HepG2 (cell line): ENCODE measurements at regions not wholly inside any gene's neighbourhood (a gene's known extent, or its start where the extent isn't known, plus 50 kb on each side); places are given as distances from the start of the nearest gene placed in this dataset.

Experiments
- ATAC-seq: fragments of 200-7000 bp; cut with Tn5 transposase; 3 replicates; pipeline ENCODE4 v1.9.1; 2020; ENCODE audit warnings: mild to moderate bottlenecking, moderate library complexity
- BruUV-seq: library from RNA; stranded (reverse); fragments of 400-500 nt; replicated peaks from 2 replicates; lab custom pipeline; 2021; lab: Mats Ljungman, UMichigan
- CTCF ChIA-PET: fragments of 300-600 bp; formaldehyde crosslinking; extraction: SDS; loops from one replicate; lab custom pipeline; 2021; ENCODE audit warnings: low total read pairs, inconsistent platforms, low intra/inter-chr PET ratio; lab: Yijun Ruan, JAX
- POLR2A ChIA-PET: fragments of 350-600 bp; sonication (Branson Sonifier 250); formaldehyde crosslinking; loops from one replicate; lab custom pipeline; 2020; ENCODE audit warnings: antibody characterized with exemption, inconsistent platforms; lab: Yijun Ruan, JAX
- DNase-seq: peaks from one replicate; pipeline ENCODE4 v3.0.0-alpha.2; 2015; ENCODE audit warnings: low spot score
- FAIRE-seq: peaks from 3 replicates; lab custom pipeline; 2011; peaks lifted over from hg19 to GRCh38; lab: Jason Lieb, UNC
- H2AFZ ChIP-seq: one replicate; pipeline ENCODE4 v1.6.1; 2011; ENCODE audit warnings: low read length, inconsistent platforms
- H3K27ac ChIP-seq: fragments of 300-600 bp; 3 replicates; pipeline ENCODE4 v1.8.0; 2011; ENCODE audit warnings: mixed run types, mild to moderate bottlenecking, mixed read lengths, low read length, inconsistent platforms; ENCODE audit not compliant: insufficient read depth; ENCODE audit errors: extremely low read length
- H3K27me3 ChIP-seq, 2 experiments: fragments of 200-600 bp in 1 of 2; 2 replicates in 1 of 2; 3 replicates in 1 of 2; pipeline versions ENCODE4 v1.6.0 to v1.8.0; 2011; ENCODE audit warnings: low read length in 2 of 2, mild to moderate bottlenecking in 2 of 2, moderate library complexity in 2 of 2, inconsistent platforms in 1 of 2; ENCODE audit not compliant: insufficient read depth in 2 of 2, control insufficient read depth in 1 of 2
- H3K36me3 ChIP-seq, 2 experiments: fragments of 200-600 bp in 1 of 2; replicated peaks in 1 of 2; 2 replicates in 1 of 2; 3 replicates in 1 of 2; pipeline versions ENCODE4 v1.5.1 to v1.8.0; 2011; ENCODE audit warnings: low read length in 2 of 2, inconsistent platforms in 1 of 2; ENCODE audit not compliant: insufficient read depth in 2 of 2, control insufficient read depth in 1 of 2
- H3K4me1 ChIP-seq: 2 replicates; pipeline ENCODE4 v1.5.1; 2012; ENCODE audit warnings: low read length, inconsistent platforms; ENCODE audit not compliant: insufficient read depth
- H3K4me2 ChIP-seq: 2 replicates; pipeline ENCODE4 v1.6.0; 2011; ENCODE audit warnings: low read depth, low read length, inconsistent platforms
- H3K4me3 ChIP-seq, 3 experiments: fragments of 200-600 bp in 1 of 3; sonication (generic), shearing (Covaris generic) in 1 of 3; replicated peaks in 1 of 3; 2 replicates each; pipeline ENCODE4 v1.5.1; 2011 to 2016; ENCODE audit warnings: low read length in 3 of 3, inconsistent platforms in 2 of 3, low read depth in 2 of 3, mild to moderate bottlenecking in 2 of 3, control low read depth in 1 of 3, mixed read lengths in 1 of 3; ENCODE audit not compliant: insufficient read depth in 1 of 3
- H3K79me2 ChIP-seq: one replicate; pipeline ENCODE4 v1.6.1; 2011; ENCODE audit warnings: low read length, inconsistent platforms; ENCODE audit not compliant: insufficient read depth
- H3K9ac ChIP-seq: 2 replicates; pipeline ENCODE4 v1.6.0; 2011; ENCODE audit warnings: mild to moderate bottlenecking, low read depth, low read length, inconsistent platforms; ENCODE audit not compliant: insufficient read depth
- H3K9me3 ChIP-seq: 2 replicates; pipeline ENCODE4 v1.5.1; 2012; ENCODE audit warnings: mild to moderate bottlenecking, low read length
- H4K20me1 ChIP-seq: 2 replicates; pipeline ENCODE4 v1.6.0; 2011; ENCODE audit warnings: inconsistent platforms, mild to moderate bottlenecking, low read length, moderate library complexity; ENCODE audit not compliant: insufficient read depth
- CBX2 ChIP-seq, 2 experiments: fragments of 200-600 bp in 1 of 2; sonication (generic); formaldehyde crosslinking in 1 of 2; IDR thresholded peaks; 2 replicates each; pipeline versions ENCODE4 v1.7.0 to v1.8.1; 2018 to 2022; ENCODE audit warnings: low read depth in 2 of 2, low read length in 1 of 2, mild to moderate bottlenecking in 1 of 2, missing genetic modification reagents in 1 of 2
- CERS6 ChIP-seq: sonication (generic); formaldehyde crosslinking; IDR thresholded peaks from 2 replicates; pipeline ENCODE4 v1.5.0; 2020; ENCODE audit warnings: missing genetic modification reagents
- HNF4G ChIP-seq, 2 experiments: sonication (generic) in 1 of 2; formaldehyde crosslinking in 1 of 2; IDR thresholded peaks; 2 replicates each; pipeline versions ENCODE4 v1.4.0 to v1.6.1; 2011 to 2020; ENCODE audit warnings: borderline replicate concordance in 2 of 2, low read depth in 2 of 2, mild to moderate bottlenecking in 2 of 2, low read length in 1 of 2, missing genetic modification reagents in 1 of 2, moderate library complexity in 1 of 2
- PAWR ChIP-seq: sonication (generic); formaldehyde crosslinking; IDR thresholded peaks from 2 replicates; pipeline ENCODE4 v1.4.0; 2020; ENCODE audit warnings: missing genetic modification reagents, mild to moderate bottlenecking, borderline replicate concordance
- THAP9 ChIP-seq: sonication (generic); formaldehyde crosslinking; IDR thresholded peaks from 2 replicates; pipeline ENCODE4; 2020; ENCODE audit warnings: missing genetic modification reagents, mild to moderate bottlenecking, borderline replicate concordance
- ZNF30 ChIP-seq: sonication (generic); formaldehyde crosslinking; IDR thresholded peaks from 2 replicates; pipeline ENCODE4 v1.5.0; 2020; ENCODE audit warnings: mild to moderate bottlenecking, missing genetic modification reagents
- ZNF335 ChIP-seq: sonication (generic); formaldehyde crosslinking; IDR thresholded peaks from 2 replicates; pipeline ENCODE4 v1.4.0; 2020; ENCODE audit warnings: missing genetic modification reagents
- WGBS: methylation state at CpG from one replicate; pipeline ENCODE4 v1.1.6; 2017; ENCODE audit warnings: low lambda C conversion rate; 5-methylcytosine and 5-hydroxymethylcytosine counted together
- in situ Hi-C: cut with HindIII; loops from 2 replicates; pipeline ENCODE4 v1.10.0; 2017; ENCODE audit warnings: low pct_unique_long_range_greater_than_20kb; ENCODE audit not compliant: extremely low pct_ligation_motif_present
- intact Hi-C: fragments of 100-400 bp; cut with micrococcal nuclease; formaldehyde crosslinking; loops from one replicate; pipeline ENCODE4 v1.10.0; 2022; ENCODE audit not compliant: unreplicated experiment

DNA sequence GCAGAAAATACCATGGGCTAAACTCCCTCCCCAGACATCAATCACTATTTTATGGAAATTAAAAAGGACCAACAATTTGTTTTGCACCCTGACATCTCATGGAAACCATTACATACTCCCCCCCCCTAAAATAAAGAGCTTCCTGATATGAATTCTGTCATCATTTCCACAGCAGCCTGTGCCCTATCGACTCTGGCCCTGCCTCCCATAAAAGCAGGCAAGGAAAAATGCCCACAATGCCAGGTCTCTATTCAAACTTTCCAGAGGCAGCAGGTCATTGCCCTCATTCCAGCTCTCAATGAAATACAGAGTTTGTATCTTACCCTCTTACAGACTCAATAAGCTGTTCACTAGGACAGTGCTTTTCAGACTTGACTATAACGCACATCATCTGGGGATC, 254.4 kb upstream of the TANK start (continued):
- TF ChIP-seq PAWR (CRISPR knock-in tag): no peak
- no peak for TF ChIP-seq CBX2 (IDR thresholded peaks at IDR 0.05; ENCODE audit: low read depth, low read length)
- TF ChIP-seq CBX2 (CRISPR knock-in tag; IDR thresholded peaks at IDR 0.05; ENCODE audit: low read depth): no peak

- in situ Hi-C loops (no loop called here), intact Hi-C loops (no loop called here)
- Histone ChIP-seq H3K4me3 (no peak overlapping the region), H3K79me2 (no peaks in the 10 kb centered on the region), H3K4me2 (no peak overlapping the region), H3K9ac (no peak overlapping the region), H4K20me1 (no peaks in the 10 kb centered on the region), H3K36me3 (no peaks in the 10 kb centered on the region), H3K27ac (no peak overlapping the region), H3K4me1 (no peaks in the 10 kb centered on the region), H2AFZ (no peak overlapping the region), H3K9me3 (no peaks in the 10 kb centered on the region), H3K27me3 (no peaks in the 10 kb centered on the region)
- ATAC-seq (no peak), DNase-seq (no peak), FAIRE-seq (no peak)
- CTCF ChIA-PET: no interaction called here
- no TSS peak for BruUV-seq
- POLR2A ChIA-PET: no interaction called here
- 0% methylated on average over 1 of the region's 1 CpG for WGBS
- TF ChIP-seq ZNF335 (CRISPR knock-in tag) (no peak), CERS6 (no peak), ZNF30 (CRISPR knock-in tag) (no peak), THAP9 (CRISPR knock-in tag) (no peak), HNF4G (IDR thresholded peaks at IDR 0.05; ENCODE audit: borderline replicate concordance, low read depth, low read length) (no peak), HNF4G (CRISPR knock-in tag; IDR thresholded peaks at IDR 0.05; ENCODE audit: borderline replicate concordance, low read depth) (no peak)
These were observed 253.3 kb upstream of the TANK start for GRCh38 chr2:160906878-160907277.
